HepG2 (cell line): ENCODE measurements at regions not wholly inside any gene's neighbourhood (a gene's known extent, or its start where the extent isn't known, plus 50 kb on each side); places are given as distances from the start of the nearest gene placed in this dataset.

Source experiments
- AGO1 ChIP-seq: fragments of 200-400 bp; formaldehyde crosslinking; IDR thresholded peaks from 2 replicates; pipeline ENCODE4 v1.6.1; 2017; ENCODE audit warnings: mild to moderate bottlenecking, low read depth, low read length, moderate library complexity; ENCODE audit not compliant: poor library complexity, severe bottlenecking
- BCL6 ChIP-seq: IDR thresholded peaks from 2 replicates; pipeline ENCODE4 v1.6.1; 2016; ENCODE audit warnings: missing genetic modification reagents, missing compliant biosample characterization
- CENPX ChIP-seq: sonication (generic); formaldehyde crosslinking; IDR thresholded peaks from 2 replicates; pipeline ENCODE4 v1.9.0; 2021; ENCODE audit warnings: mild to moderate bottlenecking, missing genetic modification reagents, moderate library complexity
- CSRNP1 ChIP-seq: sonication (generic); formaldehyde crosslinking; IDR thresholded peaks from 2 replicates; pipeline ENCODE4 v1.8.1; 2023; ENCODE audit warnings: mild to moderate bottlenecking, missing genetic modification reagents
- DNMT1 ChIP-seq: sonication (generic); formaldehyde crosslinking; IDR thresholded peaks from 2 replicates; pipeline ENCODE4 v1.5.1; 2020; ENCODE audit warnings: mild to moderate bottlenecking, missing genetic modification reagents
- EED ChIP-seq: sonication (generic); formaldehyde crosslinking; IDR thresholded peaks from 2 replicates; pipeline ENCODE4 v1.5.0; 2020; ENCODE audit warnings: mild to moderate bottlenecking, missing genetic modification reagents
- HDAC6 ChIP-seq: fragments of 200-600 bp; sonication (generic); IDR thresholded peaks from 2 replicates; pipeline ENCODE4 v1.7.0; 2017; ENCODE audit warnings: mild to moderate bottlenecking, antibody characterized with exemption, low read length, low read depth
- KAT7 ChIP-seq: IDR thresholded peaks from 2 replicates; pipeline ENCODE4 v1.6.1; 2018; ENCODE audit warnings: borderline replicate concordance, missing compliant biosample characterization
- KDM3A ChIP-seq: IDR thresholded peaks from 2 replicates; pipeline ENCODE4 v1.6.1; 2018; ENCODE audit warnings: low read depth, missing compliant biosample characterization
- MAF1 ChIP-seq: sonication (generic); formaldehyde crosslinking; IDR thresholded peaks from 2 replicates; pipeline ENCODE4 v1.5.0; 2020; ENCODE audit warnings: missing genetic modification reagents, borderline replicate concordance
- MEIS1 ChIP-seq: sonication (generic); formaldehyde crosslinking; IDR thresholded peaks from 2 replicates; pipeline ENCODE4 v1.9.0; 2021; ENCODE audit warnings: mild to moderate bottlenecking, missing genetic modification reagents, moderate library complexity, borderline replicate concordance
- MTA1 ChIP-seq: sonication (generic); formaldehyde crosslinking; IDR thresholded peaks from 2 replicates; pipeline ENCODE4 v1.4.0; 2020; ENCODE audit warnings: missing genetic modification reagents, mild to moderate bottlenecking, borderline replicate concordance
- NFKB2 ChIP-seq: sonication (generic); formaldehyde crosslinking; IDR thresholded peaks from 2 replicates; pipeline ENCODE4 v1.4.0; 2020; ENCODE audit warnings: missing genetic modification reagents, borderline replicate concordance
- RELA ChIP-seq: sonication (generic); formaldehyde crosslinking; IDR thresholded peaks from 2 replicates; pipeline ENCODE4 v1.4.0; 2020; ENCODE audit warnings: missing genetic modification reagents
- SIN3A ChIP-seq: IDR thresholded peaks from 2 replicates; pipeline ENCODE4 v1.6.1; 2011; ENCODE audit warnings: low read depth, mild to moderate bottlenecking, control low read depth, low read length, borderline replicate concordance
- SKI ChIP-seq: fragments of 450-650 bp; IDR thresholded peaks from one replicate; pipeline ENCODE4 v1.6.1; 2018; ENCODE audit warnings: mild to moderate bottlenecking; ENCODE audit not compliant: partially characterized antibody
- TBX2 ChIP-seq: sonication (generic); formaldehyde crosslinking; IDR thresholded peaks from 2 replicates; pipeline ENCODE4 v1.5.0; 2020; ENCODE audit warnings: missing genetic modification reagents, mild to moderate bottlenecking, borderline replicate concordance
- XBP1 ChIP-seq: sonication (generic); formaldehyde crosslinking; IDR thresholded peaks from 2 replicates; pipeline ENCODE4 v1.5.0; 2020; ENCODE audit warnings: missing genetic modification reagents
- ZBTB38 ChIP-seq: sonication (generic); formaldehyde crosslinking; IDR thresholded peaks from 2 replicates; pipeline ENCODE4 v1.5.1; 2020; ENCODE audit warnings: mild to moderate bottlenecking, missing genetic modification reagents
- ZKSCAN8 ChIP-seq: IDR thresholded peaks from 2 replicates; pipeline ENCODE4 v1.6.1; 2016; ENCODE audit warnings: borderline replicate concordance, missing genetic modification reagents, missing compliant biosample characterization
- ZNF230 ChIP-seq: sonication (generic); formaldehyde crosslinking; IDR thresholded peaks from 2 replicates; pipeline ENCODE4 v1.4.0; 2020; ENCODE audit warnings: mild to moderate bottlenecking, missing genetic modification reagents
- ZNF296 ChIP-seq: sonication (generic); formaldehyde crosslinking; conservative IDR thresholded peaks from 2 replicates; pipeline ENCODE4 v1.5.0; 2020; ENCODE audit warnings: mild to moderate bottlenecking, missing genetic modification reagents
- ZNF331 ChIP-seq: sonication (generic); formaldehyde crosslinking; IDR thresholded peaks from 2 replicates; pipeline ENCODE4 v1.4.0; 2020; ENCODE audit warnings: missing genetic modification reagents
- ZNF691 ChIP-seq: sonication (generic); formaldehyde crosslinking; IDR thresholded peaks from 2 replicates; pipeline ENCODE4 v1.4.0; 2020; ENCODE audit warnings: missing genetic modification reagents, low read depth, mild to moderate bottlenecking, borderline replicate concordance
- ZNF746 ChIP-seq: sonication (generic); formaldehyde crosslinking; IDR thresholded peaks from 2 replicates; pipeline ENCODE4 v1.8.0; 2022; ENCODE audit warnings: mild to moderate bottlenecking, missing genetic modification reagents
- TF ChIP-seq, protein P1 (sequence below): sonication (generic); formaldehyde crosslinking; IDR thresholded peaks from 2 replicates; pipeline ENCODE4 v1.4.0; 2020; ENCODE audit warnings: missing genetic modification reagents, borderline replicate concordance

GRCh38 chr20:50267041-50267865 is 76.6 kb downstream of the CEBPB start (continued):
- TF ChIP-seq MTA1 (CRISPR knock-in tag) (peak; percentile 94; the same call in 1 of the 2 replicates), RELA (CRISPR knock-in tag) (0 out of 2 replicates have a peak, but pooled peaks have one; percentile 48), ZNF691 (CRISPR knock-in tag) (peak; percentile 100), ZKSCAN8 (CRISPR knock-in tag) (no peak), DNMT1 (CRISPR knock-in tag) (no peak), AGO1 (no peak), MAF1 (CRISPR knock-in tag) (no peak), ZNF746 (CRISPR knock-in tag) (peak; percentile 51; the same call in 1 of the 2 replicates), CENPX (CRISPR knock-in tag) (no peak), HDAC6 (no peak), KDM3A (CRISPR knock-in tag) (peak; percentile 93; the same call in 1 of the 2 replicates), XBP1 (CRISPR knock-in tag) (no peak), ZNF296 (CRISPR knock-in tag) (no peak), SKI (no peak), KAT7 (CRISPR knock-in tag) (no peak; the same call in 1 of the 2 replicates), EED (CRISPR knock-in tag) (no peak), ZNF331 (CRISPR knock-in tag) (peak; percentile 28; the same call in 1 of the 2 replicates), MEIS1 (no peak), BCL6 (CRISPR knock-in tag) (peak; percentile 29), TBX2 (CRISPR knock-in tag) (peak; percentile 95), NFKB2 (no peak), ZBTB38 (CRISPR knock-in tag) (0 out of 2 replicates have a peak, but pooled peaks have one; percentile 24), SIN3A (no peak), CSRNP1 (CRISPR knock-in tag) (no peak), ZNF230 (no peak)
- TF ChIP-seq, protein P1, sequence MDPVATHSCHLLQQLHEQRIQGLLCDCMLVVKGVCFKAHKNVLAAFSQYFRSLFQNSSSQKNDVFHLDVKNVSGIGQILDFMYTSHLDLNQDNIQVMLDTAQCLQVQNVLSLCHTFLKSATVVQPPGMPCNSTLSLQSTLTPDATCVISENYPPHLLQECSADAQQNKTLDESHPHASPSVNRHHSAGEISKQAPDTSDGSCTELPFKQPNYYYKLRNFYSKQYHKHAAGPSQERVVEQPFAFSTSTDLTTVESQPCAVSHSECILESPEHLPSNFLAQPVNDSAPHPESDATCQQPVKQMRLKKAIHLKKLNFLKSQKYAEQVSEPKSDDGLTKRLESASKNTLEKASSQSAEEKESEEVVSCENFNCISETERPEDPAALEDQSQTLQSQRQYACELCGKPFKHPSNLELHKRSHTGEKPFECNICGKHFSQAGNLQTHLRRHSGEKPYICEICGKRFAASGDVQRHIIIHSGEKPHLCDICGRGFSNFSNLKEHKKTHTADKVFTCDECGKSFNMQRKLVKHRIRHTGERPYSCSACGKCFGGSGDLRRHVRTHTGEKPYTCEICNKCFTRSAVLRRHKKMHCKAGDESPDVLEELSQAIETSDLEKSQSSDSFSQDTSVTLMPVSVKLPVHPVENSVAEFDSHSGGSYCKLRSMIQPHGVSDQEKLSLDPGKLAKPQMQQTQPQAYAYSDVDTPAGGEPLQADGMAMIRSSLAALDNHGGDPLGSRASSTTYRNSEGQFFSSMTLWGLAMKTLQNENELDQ (CRISPR knock-in tag): no peak
